Mesothelial cell of epicardium (in vitro differentiated cells): ENCODE measurements at regions not wholly inside any gene's neighbourhood (a gene's known extent, or its start where the extent isn't known, plus 50 kb on each side); places are given as distances from the start of the nearest gene placed in this dataset.
"Not testable (repeated sequence)": the region's sequence is repeated elsewhere in the genome, so short reads cannot be mapped to it uniquely, and the experiment has no call there.

Experiments used
- DNase-seq, 2 experiments: peaks; one replicate each; pipeline ENCODE4 v3.0.0; 2021; ENCODE audit warnings: low spot score in 2 of 2; ENCODE audit not compliant: unreplicated experiment in 2 of 2
- H3K27ac Mint-ChIP-seq: 2 replicates; pipeline ENCODE4 v1.8.0; 2021; ENCODE audit warnings: mixed read lengths
- H3K27me3 Mint-ChIP-seq: 2 replicates; pipeline ENCODE4 v1.8.0; 2021; ENCODE audit warnings: low read depth, mixed read lengths
- H3K36me3 Mint-ChIP-seq: 2 replicates; pipeline ENCODE4 v1.8.0; 2021; ENCODE audit warnings: mixed read lengths
- H3K4me1 Mint-ChIP-seq: 2 replicates; pipeline ENCODE4 v1.8.0; 2021; ENCODE audit warnings: mixed read lengths
- H3K4me3 Mint-ChIP-seq: 2 replicates; pipeline ENCODE4 v1.8.0; 2021; ENCODE audit warnings: mild to moderate bottlenecking, moderate library complexity, mixed read lengths
- H3K9me3 Mint-ChIP-seq: 2 replicates; pipeline ENCODE4 v1.8.0; 2021; ENCODE audit warnings: mixed read lengths
- CTCF ChIP-seq: fragments of 200-600 bp; sonication (generic); IDR thresholded peaks from one replicate; pipeline ENCODE4 v1.5.0; 2021; ENCODE audit warnings: antibody characterized with exemption; ENCODE audit not compliant: unreplicated experiment

GRCh38 chr4:26052663-26053541 is 138.9 kb downstream of the SMIM20 start:
- no peaks in the 10 kb centered on the region for H3K36me3 Mint-ChIP-seq
- no peak for TF ChIP-seq CTCF
- peaks cover 7% of the 10 kb centered on the region for H3K27me3 Mint-ChIP-seq
- H3K4me3 Mint-ChIP-seq: no peak overlapping the region
- H3K4me1 Mint-ChIP-seq: peaks cover 13% of the 10 kb centered on the region
- no peak overlapping the region for H3K27ac Mint-ChIP-seq
- no peaks in the 10 kb centered on the region for H3K9me3 Mint-ChIP-seq
- DNase-seq: no peak

GRCh38 chr4:26053761-26054160 is 139.7 kb downstream of the SMIM20 start:
- no peak for TF ChIP-seq CTCF
- Mint-ChIP-seq H3K4me1 (peaks cover 9% of the 10 kb centered on the region), H3K27me3 (peaks cover 12% of the 10 kb centered on the region), H3K27ac (no peak overlapping the region), H3K9me3 (no peaks in the 10 kb centered on the region), H3K4me3 (no peak overlapping the region), H3K36me3 (no peaks in the 10 kb centered on the region)
- no peak for DNase-seq

GRCh38 chr4:26055855-26056254 is 141.8 kb downstream of the SMIM20 start:
- TF ChIP-seq CTCF: no peak
- no peaks in the 10 kb centered on the region for H3K9me3 Mint-ChIP-seq
- no peaks in the 10 kb centered on the region for H3K36me3 Mint-ChIP-seq
- no peak overlapping the region for H3K4me3 Mint-ChIP-seq
- peaks cover 3% of the 10 kb centered on the region for H3K4me1 Mint-ChIP-seq
- no peak for DNase-seq
- no peak overlapping the region for H3K27ac Mint-ChIP-seq
- H3K27me3 Mint-ChIP-seq: peaks cover 15% of the 10 kb centered on the region

- DNase-seq: no peak
- no peak for TF ChIP-seq CTCF
- peaks cover 15% of the 10 kb centered on the region for H3K27me3 Mint-ChIP-seq
- H3K4me3 Mint-ChIP-seq: no peak overlapping the region
- H3K27ac Mint-ChIP-seq: no peak overlapping the region
- no peaks in the 10 kb centered on the region for H3K36me3 Mint-ChIP-seq
- no peaks in the 10 kb centered on the region for H3K4me1 Mint-ChIP-seq
- no peaks in the 10 kb centered on the region for H3K9me3 Mint-ChIP-seq
Measured at GRCh38 chr4:26056406-26056805, 142.4 kb downstream of the SMIM20 start.

GRCh38 chr4:26057839-26058238 is 143.8 kb downstream of the SMIM20 start:
- DNase-seq, H3K27ac Mint-ChIP-seq, H3K9me3 Mint-ChIP-seq, H3K36me3 Mint-ChIP-seq, H3K4me3 Mint-ChIP-seq, H3K4me1 Mint-ChIP-seq: not testable (repeated sequence)
- peaks cover 15% of the 10 kb centered on the region for H3K27me3 Mint-ChIP-seq

- no peaks in the 10 kb centered on the region for H3K9me3 Mint-ChIP-seq
- DNase-seq: no peak
- H3K27ac Mint-ChIP-seq: no peak overlapping the region
- H3K36me3 Mint-ChIP-seq: no peaks in the 10 kb centered on the region
- no peak for TF ChIP-seq CTCF
- H3K27me3 Mint-ChIP-seq: peaks cover 15% of the 10 kb centered on the region
- H3K4me1 Mint-ChIP-seq: no peaks in the 10 kb centered on the region
- no peak overlapping the region for H3K4me3 Mint-ChIP-seq
Measured at GRCh38 chr4:26058537-26058936, 144.5 kb downstream of the SMIM20 start.
